CD4-positive, alpha-beta memory T cell (primary cell): ENCODE measurements at regions not wholly inside any gene's neighbourhood (a gene's known extent, or its start where the extent isn't known, plus 50 kb on each side); places are given as distances from the start of the nearest gene placed in this dataset.

Experiments
- CTCF ChIA-PET: fragments of 350-600 bp; sonication (Branson Sonifier 250); formaldehyde crosslinking; loops from one replicate; lab custom pipeline; 2021; ENCODE audit warnings: inconsistent platforms; ENCODE audit not compliant: partially characterized antibody; lab: Charles Lee
- POLR2A ChIA-PET: fragments of 350-600 bp; sonication (Branson Sonifier 250); formaldehyde crosslinking; loops from one replicate; lab custom pipeline; 2021; ENCODE audit not compliant: partially characterized antibody; lab: Charles Lee
- DNase-seq, 5 donors: peaks; one replicate each; pipeline versions ENCODE4 v3.0.0 to v3.0.0-alpha.2; 2020 to 2022; ENCODE audit warnings: mixed read lengths in 1 of 5
- H3K27ac ChIP-seq: one replicate; pipeline ENCODE4 v1.7.0; 2013; ENCODE audit warnings: low read depth, low read length
- H3K27me3 ChIP-seq: 2 replicates; pipeline ENCODE4 v1.7.0; 2013; ENCODE audit warnings: mild to moderate bottlenecking, low read length, moderate library complexity; ENCODE audit not compliant: insufficient read depth
- H3K36me3 ChIP-seq: 2 replicates; pipeline ENCODE4 v1.7.0; 2013; ENCODE audit warnings: mild to moderate bottlenecking, low read length, moderate library complexity; ENCODE audit not compliant: insufficient read depth
- H3K4me1 ChIP-seq: 2 replicates; pipeline ENCODE4 v1.7.0; 2013; ENCODE audit warnings: mild to moderate bottlenecking, low read length, moderate library complexity; ENCODE audit not compliant: insufficient read depth
- H3K4me3 ChIP-seq, 2 donors: one replicate each; pipeline ENCODE4 v1.7.0; 2013; ENCODE audit warnings: low read length in 2 of 2, mild to moderate bottlenecking in 1 of 2
- H3K9me3 ChIP-seq, 2 donors: one replicate each; pipeline ENCODE4 v1.7.0; 2013; ENCODE audit warnings: low read length in 2 of 2, control low read depth in 1 of 2; ENCODE audit not compliant: control insufficient read depth in 1 of 2
- H3K27ac Mint-ChIP-seq, 7 donors: one replicate each; pipeline ENCODE4 v1.8.0; 2020 to 2021; ENCODE audit warnings: mixed read lengths in 7 of 7, mild to moderate bottlenecking in 6 of 7, inconsistent platforms in 3 of 7, moderate library complexity in 3 of 7
- H3K27me3 Mint-ChIP-seq, 2 donors: one replicate each; pipeline ENCODE4 v1.8.0; 2020 to 2021; ENCODE audit warnings: mixed read lengths in 2 of 2
- H3K36me3 Mint-ChIP-seq, 2 donors: one replicate each; pipeline ENCODE4 v1.8.0; 2020 to 2021; ENCODE audit warnings: mixed read lengths in 2 of 2, inconsistent platforms in 1 of 2, mild to moderate bottlenecking in 1 of 2
- H3K4me1 Mint-ChIP-seq, 4 donors: one replicate each; pipeline ENCODE4 v1.8.0; 2020 to 2021; ENCODE audit warnings: mixed read lengths in 4 of 4, mild to moderate bottlenecking in 1 of 4
- H3K4me3 Mint-ChIP-seq, 8 donors: one replicate each; pipeline ENCODE4 v1.8.0; 2020 to 2021; ENCODE audit warnings: mixed read lengths in 8 of 8, mild to moderate bottlenecking in 7 of 8, moderate library complexity in 6 of 8, inconsistent platforms in 3 of 8
- H3K9me3 Mint-ChIP-seq, 8 donors: one replicate each; pipeline ENCODE4 v1.8.0; 2020 to 2021; ENCODE audit warnings: mixed read lengths in 8 of 8, mild to moderate bottlenecking in 5 of 8, inconsistent platforms in 3 of 8, moderate library complexity in 1 of 8
- intact Hi-C: fragments of 100-400 bp; cut with micrococcal nuclease; formaldehyde crosslinking; loops from one replicate; pipeline ENCODE4 v1.15.1; 2023

DNA sequence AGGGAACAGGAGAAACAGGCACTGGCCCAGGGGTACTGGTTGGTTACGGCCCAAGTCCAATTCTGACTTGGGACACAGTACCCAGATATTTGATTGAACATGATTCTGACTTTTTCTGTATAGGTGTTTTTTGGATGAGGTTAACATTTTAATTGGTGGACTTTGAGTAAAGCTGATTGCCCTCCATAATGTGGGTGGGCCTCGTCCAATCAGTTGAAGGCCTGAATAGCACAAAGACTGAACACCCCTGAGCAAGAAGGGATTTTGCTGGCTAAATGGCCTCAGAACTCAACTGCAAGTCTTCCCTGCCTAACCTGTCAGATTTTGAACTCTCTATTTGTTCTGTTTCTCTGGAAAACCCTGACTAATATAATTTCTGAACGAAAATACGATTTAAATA lies 222.6 kb downstream of the TEX36 start:
- Histone ChIP-seq H3K36me3 (no peaks in the 10 kb centered on the region), H3K9me3 (no peaks in the 10 kb centered on the region), H3K27me3 (no peaks in the 10 kb centered on the region), H3K4me3 (no peak overlapping the region), H3K27ac (no peak overlapping the region), H3K4me1 (no peaks in the 10 kb centered on the region)
- H3K36me3 Mint-ChIP-seq: no peaks in the 10 kb centered on the region
- POLR2A ChIA-PET: no interaction called here
- H3K4me3 Mint-ChIP-seq: no peak overlapping the region
- no peaks in the 10 kb centered on the region for H3K4me1 Mint-ChIP-seq
- peaks cover 0 to 3% (median 0%) of the 10 kb centered on the region in 8 donors for H3K9me3 Mint-ChIP-seq
- CTCF ChIA-PET: no interaction called here
- peaks cover 0 to 2% of the 10 kb centered on the region in 2 donors for H3K27me3 Mint-ChIP-seq
- DNase-seq: no peak
- no peak overlapping the region for H3K27ac Mint-ChIP-seq
- intact Hi-C loops: no loop called here

- Mint-ChIP-seq H3K4me3 (no peak overlapping the region), H3K27ac (no peak overlapping the region), H3K9me3 (peaks cover 0 to 9% (median 0%) of the 10 kb centered on the region in 8 donors), H3K4me1 (no peaks in the 10 kb centered on the region), H3K36me3 (no peaks in the 10 kb centered on the region), H3K27me3 (peaks cover 2 to 5% of the 10 kb centered on the region in 2 donors)
- no peaks in the 10 kb centered on the region for H3K4me1 ChIP-seq
- intact Hi-C loops: no loop called here
- H3K27ac ChIP-seq: no peak overlapping the region
- H3K36me3 ChIP-seq: no peaks in the 10 kb centered on the region
- DNase-seq: no peak
- no peaks in the 10 kb centered on the region for H3K9me3 ChIP-seq
- ChIA-PET CTCF (no interaction called here), POLR2A (no interaction called here)
- no peak overlapping the region for H3K4me3 ChIP-seq
- no peaks in the 10 kb centered on the region for H3K27me3 ChIP-seq
These were observed 225.6 kb downstream of the TEX36 start for GRCh38 chr10:125457406-125457805.

DNA sequence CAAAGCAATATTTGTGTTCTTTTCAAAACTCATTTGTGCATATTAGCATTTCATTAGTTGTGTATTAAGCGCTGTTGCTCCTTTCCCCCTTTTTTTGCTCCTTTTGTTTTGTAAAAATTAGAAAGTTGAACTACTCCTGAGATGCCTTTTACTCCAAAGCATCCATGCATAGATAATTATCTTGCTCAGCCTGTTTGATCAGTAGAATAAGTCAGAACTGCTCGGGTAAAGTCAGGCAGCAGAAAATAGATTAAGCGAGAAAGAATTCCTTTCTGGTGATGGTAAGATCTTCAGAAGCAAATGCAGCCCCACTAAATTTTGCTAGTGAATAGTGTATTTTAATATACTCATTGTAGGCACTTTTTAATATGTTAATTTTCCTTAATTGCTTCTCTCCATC lies 227.1 kb downstream of the TEX36 start:
- no peak overlapping the region for H3K4me3 ChIP-seq
- no peak overlapping the region for H3K27ac Mint-ChIP-seq
- no peak overlapping the region for H3K27ac ChIP-seq
- CTCF ChIA-PET: no interaction called here
- H3K27me3 ChIP-seq: no peaks in the 10 kb centered on the region
- H3K4me1 ChIP-seq: no peaks in the 10 kb centered on the region
- POLR2A ChIA-PET: no interaction called here
- H3K9me3 Mint-ChIP-seq: peaks cover 0 to 12% (median 0%) of the 10 kb centered on the region in 8 donors
- H3K27me3 Mint-ChIP-seq: peaks cover 2 to 5% of the 10 kb centered on the region in 2 donors
- H3K36me3 ChIP-seq: no peaks in the 10 kb centered on the region
- intact Hi-C loops: no loop called here
- no peak overlapping the region for H3K4me3 Mint-ChIP-seq
- H3K4me1 Mint-ChIP-seq: no peaks in the 10 kb centered on the region
- H3K9me3 ChIP-seq: no peaks in the 10 kb centered on the region
- no peaks in the 10 kb centered on the region for H3K36me3 Mint-ChIP-seq
- DNase-seq: no peak

DNA sequence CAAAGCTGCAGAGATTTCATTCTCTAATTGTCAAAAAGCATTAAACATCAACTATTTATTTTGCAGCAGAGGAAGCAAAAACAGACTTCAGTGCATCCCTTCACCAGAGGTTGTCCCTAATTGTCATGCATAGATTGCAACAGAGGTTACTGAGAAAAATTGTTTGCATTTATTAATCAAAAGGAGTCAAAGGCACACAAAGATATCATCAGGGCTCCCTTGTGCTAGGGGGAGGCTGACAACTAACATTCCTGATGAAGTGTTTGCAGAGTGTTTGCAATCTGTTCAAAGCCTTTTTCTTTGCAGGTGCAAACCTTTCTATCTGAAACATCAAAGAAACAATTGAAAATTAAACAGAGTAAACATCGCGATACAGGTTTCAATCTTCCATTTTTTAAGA lies 227.5 kb downstream of the TEX36 start:
- Histone ChIP-seq H3K36me3 (no peaks in the 10 kb centered on the region), H3K27me3 (no peaks in the 10 kb centered on the region), H3K4me3 (no peak overlapping the region), H3K27ac (no peak overlapping the region), H3K4me1 (no peaks in the 10 kb centered on the region), H3K9me3 (no peaks in the 10 kb centered on the region)
- ChIA-PET POLR2A (no interaction called here), CTCF (no interaction called here)
- Mint-ChIP-seq H3K27ac (no peak overlapping the region), H3K36me3 (no peaks in the 10 kb centered on the region), H3K4me1 (no peaks in the 10 kb centered on the region), H3K9me3 (peaks cover 0 to 12% (median 0%) of the 10 kb centered on the region in 8 donors), H3K4me3 (no peak overlapping the region), H3K27me3 (peaks cover 2 to 5% of the 10 kb centered on the region in 2 donors)
- intact Hi-C loops: no loop called here
- DNase-seq: no peak

DNA sequence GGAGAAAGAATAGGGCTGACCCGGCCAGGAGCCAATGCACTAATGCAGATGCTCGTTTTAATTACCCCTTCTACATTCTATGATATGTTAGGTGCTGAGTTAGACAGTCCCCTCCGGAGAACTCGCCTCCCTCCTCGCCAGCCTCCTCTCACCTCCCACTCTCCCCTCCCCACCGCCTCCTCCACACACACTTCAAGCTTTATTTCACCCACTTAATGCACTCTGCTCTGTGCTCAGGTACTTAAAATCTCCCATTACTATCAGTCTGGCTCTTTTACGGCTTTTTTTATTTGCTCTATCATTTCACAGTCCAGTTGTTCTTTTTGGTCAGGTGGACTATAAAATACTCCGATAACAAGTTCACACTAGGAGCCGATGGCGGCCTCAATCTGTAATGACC lies 231.6 kb downstream of the TEX36 start:
- Mint-ChIP-seq H3K4me3 (no peak overlapping the region), H3K27ac (no peak overlapping the region), H3K36me3 (no peaks in the 10 kb centered on the region), H3K4me1 (no peaks in the 10 kb centered on the region), H3K9me3 (peaks cover 0 to 10% (median 0%) of the 10 kb centered on the region in 8 donors), H3K27me3 (peaks cover 2 to 3% of the 10 kb centered on the region in 2 donors)
- H3K4me1 ChIP-seq: no peaks in the 10 kb centered on the region
- no peak overlapping the region for H3K4me3 ChIP-seq
- ChIA-PET CTCF (no interaction called here), POLR2A (no interaction called here)
- no peak for DNase-seq
- no peaks in the 10 kb centered on the region for H3K27me3 ChIP-seq
- intact Hi-C loops: no loop called here
- H3K9me3 ChIP-seq: no peaks in the 10 kb centered on the region
- H3K27ac ChIP-seq: no peak overlapping the region
- no peaks in the 10 kb centered on the region for H3K36me3 ChIP-seq

- Mint-ChIP-seq H3K36me3 (no peaks in the 10 kb centered on the region), H3K27ac (no peak overlapping the region), H3K9me3 (peaks cover 0 to 10% (median 0%) of the 10 kb centered on the region in 8 donors), H3K4me3 (no peak overlapping the region), H3K4me1 (no peaks in the 10 kb centered on the region), H3K27me3 (peaks cover 2 to 3% of the 10 kb centered on the region in 2 donors)
- intact Hi-C loops: no loop called here
- H3K4me1 ChIP-seq: no peaks in the 10 kb centered on the region
- H3K27ac ChIP-seq: no peak overlapping the region
- no peaks in the 10 kb centered on the region for H3K36me3 ChIP-seq
- no peak overlapping the region for H3K4me3 ChIP-seq
- CTCF ChIA-PET: no interaction called here
- POLR2A ChIA-PET: no interaction called here
- H3K27me3 ChIP-seq: no peaks in the 10 kb centered on the region
- no peak for DNase-seq
- no peaks in the 10 kb centered on the region for H3K9me3 ChIP-seq
These were observed 232.7 kb downstream of the TEX36 start for GRCh38 chr10:125450218-125450617.

DNA sequence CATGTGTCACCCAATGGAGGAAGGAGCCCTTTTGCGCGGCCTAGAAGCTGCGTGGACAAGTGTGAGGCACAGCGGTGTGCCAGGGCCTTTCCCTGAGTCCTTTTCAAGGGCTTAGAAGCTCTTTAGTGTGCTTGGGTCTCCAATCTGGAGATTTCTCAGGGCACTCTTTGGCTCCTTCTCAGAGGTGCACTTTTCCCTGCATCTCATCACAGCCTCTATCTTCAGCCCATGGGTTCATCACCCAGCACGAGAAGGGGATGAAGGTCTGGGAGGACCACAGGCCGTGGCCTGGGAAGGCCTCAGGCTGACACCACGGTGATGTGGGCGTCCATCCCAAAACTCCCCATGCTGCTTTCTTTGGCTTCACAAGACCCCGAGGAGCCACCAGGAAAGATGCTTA lies 233.4 kb downstream of the TEX36 start:
- Histone ChIP-seq H3K27ac (no peak overlapping the region), H3K4me1 (no peaks in the 10 kb centered on the region), H3K9me3 (no peaks in the 10 kb centered on the region), H3K4me3 (no peak overlapping the region), H3K27me3 (no peaks in the 10 kb centered on the region), H3K36me3 (no peaks in the 10 kb centered on the region)
- H3K9me3 Mint-ChIP-seq: peaks cover 0 to 13% (median 0%) of the 10 kb centered on the region in 8 donors
- H3K36me3 Mint-ChIP-seq: no peaks in the 10 kb centered on the region
- H3K4me1 Mint-ChIP-seq: no peaks in the 10 kb centered on the region
- no peak overlapping the region for H3K27ac Mint-ChIP-seq
- DNase-seq: no peak
- CTCF ChIA-PET: no interaction called here
- H3K27me3 Mint-ChIP-seq: peaks cover 2 to 5% of the 10 kb centered on the region in 2 donors
- POLR2A ChIA-PET: no interaction called here
- no peak overlapping the region for H3K4me3 Mint-ChIP-seq
- intact Hi-C loops: no loop called here

DNA sequence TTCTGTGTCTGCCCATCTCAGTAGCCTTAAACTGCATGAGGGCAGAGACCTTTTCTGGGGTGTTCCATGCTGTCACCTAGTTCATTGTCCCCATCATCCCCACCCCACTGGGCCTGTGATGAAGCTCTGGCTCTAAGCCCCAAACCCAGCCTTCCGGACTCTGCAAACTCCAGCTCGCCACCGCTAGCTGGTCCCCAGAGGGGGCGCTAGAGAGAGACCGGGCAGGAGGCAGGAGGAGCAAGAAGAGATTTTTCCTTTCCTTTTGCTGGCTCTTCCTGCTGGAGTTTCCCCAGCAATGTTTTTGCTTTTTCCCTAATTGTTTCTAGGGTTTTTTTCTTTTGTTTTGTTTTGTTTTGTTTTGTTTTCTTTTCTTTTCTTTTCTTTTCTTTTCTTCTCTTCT lies 234.4 kb downstream of the TEX36 start:
- DNase-seq: no peak
- Mint-ChIP-seq H3K4me3 (no peak overlapping the region), H3K27me3 (peaks cover 0 to 2% of the 10 kb centered on the region in 2 donors), H3K36me3 (no peaks in the 10 kb centered on the region), H3K9me3 (peaks cover 0 to 8% (median under 1%) of the 10 kb centered on the region in 8 donors), H3K27ac (no peak overlapping the region), H3K4me1 (no peaks in the 10 kb centered on the region)
- Histone ChIP-seq H3K9me3 (no peaks in the 10 kb centered on the region), H3K36me3 (no peaks in the 10 kb centered on the region), H3K27ac (no peak overlapping the region), H3K27me3 (no peaks in the 10 kb centered on the region), H3K4me3 (no peak overlapping the region), H3K4me1 (no peaks in the 10 kb centered on the region)
- CTCF ChIA-PET: no interaction called here
- POLR2A ChIA-PET: no interaction called here
- intact Hi-C loops: no loop called here
